Nephron progenitor cell (in vitro differentiated cells): ENCODE measurements at regions not wholly inside any gene's neighbourhood (a gene's known extent, or its start where the extent isn't known, plus 50 kb on each side); places are given as distances from the start of the nearest gene placed in this dataset.

Source experiments
- DNase-seq: peaks from one replicate; pipeline ENCODE4 v3.0.0; 2021
- H3K27ac Mint-ChIP-seq: 2 replicates; pipeline ENCODE4 v1.8.0; 2021; ENCODE audit warnings: mild to moderate bottlenecking, moderate library complexity, mixed read lengths
- H3K27me3 Mint-ChIP-seq: 2 replicates; pipeline ENCODE4 v1.8.0; 2021; ENCODE audit warnings: mild to moderate bottlenecking, low read depth, mixed read lengths; ENCODE audit not compliant: poor library complexity
- H3K36me3 Mint-ChIP-seq: 2 replicates; pipeline ENCODE4 v1.8.0; 2021; ENCODE audit warnings: low read depth, mixed read lengths
- H3K4me1 Mint-ChIP-seq: 2 replicates; pipeline ENCODE4 v1.8.0; 2021; ENCODE audit warnings: mixed read lengths
- H3K4me3 Mint-ChIP-seq: 2 replicates; pipeline ENCODE4 v1.8.0; 2021; ENCODE audit warnings: mild to moderate bottlenecking, moderate library complexity, mixed read lengths
- H3K9me3 Mint-ChIP-seq: 2 replicates; pipeline ENCODE4 v1.8.0; 2021; ENCODE audit warnings: mild to moderate bottlenecking, moderate library complexity, mixed read lengths
- CTCF ChIP-seq: fragments of 200-600 bp; sonication (generic); IDR thresholded peaks from 2 replicates; pipeline ENCODE4 v1.5.0; 2021; ENCODE audit warnings: antibody characterized with exemption

DNA sequence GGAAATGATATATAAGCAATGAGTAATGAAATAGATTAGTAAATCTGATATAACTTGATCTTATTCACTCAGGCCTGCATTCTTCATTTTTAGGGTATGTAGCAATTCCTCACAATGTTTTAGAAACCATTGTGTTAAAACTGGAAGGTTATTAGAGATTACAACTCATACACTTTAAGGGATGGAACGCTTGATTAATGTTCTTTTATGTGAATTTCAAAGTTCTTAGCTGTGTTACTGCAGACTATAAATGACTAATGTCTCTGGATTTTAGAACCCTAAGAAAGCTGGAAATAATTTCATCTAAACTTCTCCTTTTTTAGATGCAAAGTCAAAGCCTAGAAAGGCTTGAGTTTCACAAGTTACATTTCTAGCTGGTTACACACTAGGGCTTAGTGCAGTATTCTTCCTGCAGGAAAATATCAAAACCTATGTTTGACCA, 148.2 kb upstream of the CLEC14A start:
- Mint-ChIP-seq H3K4me3 (no peak overlapping the region), H3K27ac (no peak overlapping the region), H3K9me3 (no peaks in the 10 kb centered on the region), H3K4me1 (peaks cover 31% of the 10 kb centered on the region), H3K27me3 (no peaks in the 10 kb centered on the region), H3K36me3 (no peaks in the 10 kb centered on the region)
- DNase-seq = no peak
- no peak for TF ChIP-seq CTCF

DNA sequence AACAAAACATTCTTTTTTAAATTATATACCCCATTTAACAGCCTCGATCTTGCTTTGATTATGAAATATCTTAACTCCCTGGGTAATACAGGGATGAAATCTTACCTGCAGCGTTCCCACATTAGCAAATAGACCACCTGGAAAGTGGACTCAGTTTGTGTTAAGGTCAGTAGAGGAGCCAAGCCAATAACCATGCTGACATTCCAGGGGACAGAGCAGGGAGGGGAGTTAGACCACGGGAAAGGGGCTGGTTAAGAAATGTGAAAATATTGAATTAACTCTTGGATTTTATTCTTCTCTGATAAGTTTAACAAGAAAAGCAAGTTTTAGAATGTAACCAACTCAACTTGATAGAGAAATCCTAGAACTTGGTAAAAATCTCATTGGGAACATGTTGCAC, 144.9 kb upstream of the CLEC14A start:
- no peaks in the 10 kb centered on the region for H3K36me3 Mint-ChIP-seq

GRCh38 chr14:38399652-38400051, 143.8 kb upstream of the CLEC14A start:
- Mint-ChIP-seq H3K36me3 (no peaks in the 10 kb centered on the region), H3K4me3 (no peak overlapping the region), H3K4me1 (peaks cover 15% of the 10 kb centered on the region), H3K27me3 (no peaks in the 10 kb centered on the region), H3K27ac (no peak overlapping the region), H3K9me3 (no peaks in the 10 kb centered on the region)
- TF ChIP-seq CTCF = no peak
- no peak for DNase-seq

More for the DNA sequence above, 144.9 kb upstream of the CLEC14A start:
- no peak overlapping the region for H3K27ac Mint-ChIP-seq
- no peak overlapping the region for H3K4me3 Mint-ChIP-seq
- no peaks in the 10 kb centered on the region for H3K9me3 Mint-ChIP-seq
- peaks cover 25% of the 10 kb centered on the region for H3K4me1 Mint-ChIP-seq
- no peaks in the 10 kb centered on the region for H3K27me3 Mint-ChIP-seq
- no peak for DNase-seq
- TF ChIP-seq CTCF = no peak

GRCh38 chr14:38394767-38395166, 138.9 kb upstream of the CLEC14A start:
- no peak for TF ChIP-seq CTCF
- Mint-ChIP-seq H3K27me3 (no peaks in the 10 kb centered on the region), H3K36me3 (no peaks in the 10 kb centered on the region), H3K27ac (no peak overlapping the region), H3K4me1 (no peaks in the 10 kb centered on the region), H3K9me3 (no peaks in the 10 kb centered on the region), H3K4me3 (no peak overlapping the region)
- DNase-seq = no peak

DNA sequence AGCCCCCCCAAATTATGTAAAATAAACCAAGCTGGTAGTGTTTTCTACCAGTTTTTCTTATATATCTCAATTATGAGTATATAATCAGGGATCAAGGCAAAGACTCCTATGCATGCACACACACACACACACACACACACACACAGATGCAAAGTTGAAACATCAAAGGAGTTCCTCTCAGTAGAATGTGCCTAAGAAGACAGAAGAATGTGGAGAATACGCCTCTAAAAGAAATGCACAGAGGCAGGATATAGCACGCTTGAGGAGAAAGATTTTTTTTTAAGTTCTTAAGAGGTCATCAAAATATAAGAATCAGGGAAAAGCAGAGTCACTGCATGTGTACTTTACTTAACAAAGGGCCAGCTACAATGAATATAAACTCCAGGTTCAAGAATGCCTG, 138.2 kb upstream of the CLEC14A start:
- H3K4me1 Mint-ChIP-seq = no peaks in the 10 kb centered on the region
- no peak for DNase-seq
- no peaks in the 10 kb centered on the region for H3K36me3 Mint-ChIP-seq
- H3K27ac Mint-ChIP-seq = no peak overlapping the region
- TF ChIP-seq CTCF = no peak
- H3K27me3 Mint-ChIP-seq = peaks cover 3% of the 10 kb centered on the region
- H3K9me3 Mint-ChIP-seq = no peaks in the 10 kb centered on the region
- H3K4me3 Mint-ChIP-seq = no peak overlapping the region

GRCh38 chr14:38391334-38391733, 135.4 kb upstream of the CLEC14A start:
- no peaks in the 10 kb centered on the region for H3K36me3 Mint-ChIP-seq
- no peaks in the 10 kb centered on the region for H3K4me1 Mint-ChIP-seq
- H3K4me3 Mint-ChIP-seq = no peak overlapping the region
- H3K9me3 Mint-ChIP-seq = no peaks in the 10 kb centered on the region
- no peak overlapping the region for H3K27ac Mint-ChIP-seq
- DNase-seq = no peak
- TF ChIP-seq CTCF = no peak
- peaks cover 3% of the 10 kb centered on the region for H3K27me3 Mint-ChIP-seq
